NCI-H2107 treated with DMSO at 0.1 percent for 48 hours (cell line): ENCODE measurements at regions not wholly inside any gene's neighbourhood (a gene's known extent, or its start where the extent isn't known, plus 50 kb on each side); places are given as distances from the start of the nearest gene placed in this dataset.
"Not testable (repeated sequence)": the region's sequence is repeated elsewhere in the genome, so short reads cannot be mapped to it uniquely, and the experiment has no call there.

Experiments used
- DNase-seq: peaks from one replicate; lab custom pipeline; 2025; ENCODE audit not compliant: unreplicated experiment; lab: John Stamatoyannopoulos, UW

DNA sequence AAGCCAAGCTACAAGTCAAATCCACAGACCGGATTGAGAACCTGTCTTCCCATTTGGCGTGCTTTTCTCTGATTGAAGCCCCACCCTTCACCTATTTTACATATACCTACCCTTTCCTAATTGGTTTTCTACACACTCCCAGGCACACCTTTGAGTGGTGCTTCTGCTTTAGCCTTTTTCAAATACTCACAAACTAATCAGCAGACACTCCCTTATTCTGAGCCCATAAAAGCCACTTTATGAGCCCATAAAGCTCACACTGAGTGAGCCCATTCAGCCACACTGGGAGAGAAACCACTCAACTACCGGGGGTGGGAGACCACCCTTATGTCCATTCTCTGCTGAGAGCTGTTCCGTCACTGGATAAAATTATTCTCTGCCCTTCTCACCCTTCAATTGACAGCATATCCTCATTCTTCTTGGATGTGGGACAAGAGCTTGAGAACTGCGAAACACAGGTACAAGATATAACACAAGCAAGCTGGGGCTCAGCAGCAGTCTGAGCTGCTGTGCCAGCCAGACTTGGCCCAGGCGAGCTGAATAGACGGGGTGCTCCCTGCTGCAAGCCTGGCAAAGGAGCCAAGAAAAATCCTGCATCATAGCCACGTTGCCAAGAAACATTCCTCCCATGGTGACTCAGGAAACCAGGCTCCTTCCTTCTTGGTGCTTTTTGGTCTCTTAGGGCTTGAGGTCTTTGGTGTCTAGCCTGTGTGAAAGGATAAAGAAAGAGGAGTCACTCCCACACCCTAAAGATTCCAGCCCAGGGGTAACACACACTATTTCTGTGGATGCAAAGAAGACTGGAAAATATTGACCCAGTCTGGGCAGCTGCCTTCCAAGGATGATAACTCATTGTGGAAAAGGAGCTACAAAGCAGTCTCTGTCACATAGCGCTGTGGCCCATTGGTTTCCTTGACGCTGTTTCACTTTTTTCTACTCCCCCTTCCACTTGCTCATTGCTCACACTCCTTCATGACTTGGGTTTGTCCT lies 609.7 kb downstream of the MCTP2 start:
- no peak for DNase-seq

- DNase-seq, result no peak
Observed at GRCh38 chr15:94843060-94843459, 611.7 kb downstream of the MCTP2 start.

GRCh38 chr15:94844198-94844537 lies 612.8 kb downstream of the MCTP2 start:
- no peak for DNase-seq

GRCh38 chr15:94844538-94845389 lies 613.4 kb downstream of the MCTP2 start:
- DNase-seq, result no peak

DNA sequence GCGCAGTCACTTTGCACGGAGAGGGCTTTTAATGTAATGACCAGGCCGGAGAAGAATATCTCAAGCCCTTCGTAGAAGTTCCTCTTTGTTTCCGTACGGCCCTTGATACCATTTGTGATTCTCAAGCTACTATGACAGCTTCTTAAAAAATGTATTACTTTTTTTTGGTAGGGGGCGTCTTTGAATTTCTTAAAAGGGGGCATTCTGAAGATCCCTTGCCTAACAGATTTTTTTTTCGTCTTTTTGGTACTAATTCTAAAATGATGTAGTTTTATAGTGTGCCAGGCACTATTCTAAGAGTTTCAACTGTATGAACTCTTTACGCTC lies 614.0 kb downstream of the MCTP2 start:
- no peak for DNase-seq

DNA sequence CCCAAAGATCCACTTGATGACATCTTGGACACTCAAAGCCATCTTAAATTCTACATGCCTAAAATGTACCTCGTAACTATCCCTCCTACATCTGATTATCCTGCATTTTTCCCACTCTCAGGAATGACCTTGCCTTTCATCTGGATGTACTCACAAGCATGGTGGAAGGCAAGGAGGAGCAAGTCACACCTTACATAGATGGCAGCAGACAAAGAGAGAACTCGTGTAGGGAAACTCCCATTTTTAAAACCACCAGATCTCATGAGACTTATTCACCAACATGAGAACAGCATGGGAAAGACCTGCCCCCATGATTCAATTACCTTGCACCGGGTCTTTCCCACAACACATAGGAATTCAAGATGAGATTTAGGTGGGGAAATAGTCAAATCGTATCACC lies 616.0 kb downstream of the MCTP2 start:
- DNase-seq, result no peak

DNA sequence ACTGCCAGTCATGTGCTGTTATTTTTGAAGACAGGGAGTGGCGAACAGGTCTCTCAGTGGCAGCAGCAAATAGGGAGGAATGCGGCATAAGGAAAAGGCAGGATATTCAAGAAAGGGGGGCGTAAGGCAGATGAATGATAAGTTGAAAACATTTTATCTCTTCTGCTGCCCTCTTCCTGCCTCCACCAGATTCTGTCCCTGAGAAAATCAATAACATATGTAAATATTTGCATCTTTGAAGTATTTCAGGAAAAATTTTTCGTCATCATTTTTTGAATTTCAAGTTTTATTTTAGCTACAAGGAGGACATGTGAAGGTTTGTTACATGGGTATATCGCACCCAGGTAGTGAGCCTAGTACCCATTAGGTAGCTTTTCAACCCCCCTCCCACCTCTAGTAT lies 616.7 kb downstream of the MCTP2 start:
- DNase-seq, result no peak

DNA sequence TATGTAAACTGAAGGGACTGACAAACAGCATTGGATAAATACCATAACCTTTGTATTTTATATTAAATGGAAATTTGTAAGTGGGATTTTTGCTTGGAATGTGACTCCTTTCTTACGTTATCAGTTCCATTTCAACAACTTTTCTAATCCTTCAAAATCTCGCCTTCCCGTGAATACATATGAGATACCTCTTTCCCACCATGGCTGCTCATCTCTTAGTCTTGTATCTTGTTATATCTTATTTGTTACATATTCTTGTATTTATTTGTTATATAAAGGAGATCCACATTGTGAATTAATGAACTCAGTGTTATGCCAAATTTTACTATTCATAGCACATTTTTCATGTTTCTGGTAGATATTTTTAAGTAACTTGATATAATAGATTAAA lies 623.7 kb downstream of the MCTP2 start:
- DNase-seq, result no peak

GRCh38 chr15:94855409-94856266 lies 624.3 kb downstream of the MCTP2 start:
- no peak for DNase-seq

DNA sequence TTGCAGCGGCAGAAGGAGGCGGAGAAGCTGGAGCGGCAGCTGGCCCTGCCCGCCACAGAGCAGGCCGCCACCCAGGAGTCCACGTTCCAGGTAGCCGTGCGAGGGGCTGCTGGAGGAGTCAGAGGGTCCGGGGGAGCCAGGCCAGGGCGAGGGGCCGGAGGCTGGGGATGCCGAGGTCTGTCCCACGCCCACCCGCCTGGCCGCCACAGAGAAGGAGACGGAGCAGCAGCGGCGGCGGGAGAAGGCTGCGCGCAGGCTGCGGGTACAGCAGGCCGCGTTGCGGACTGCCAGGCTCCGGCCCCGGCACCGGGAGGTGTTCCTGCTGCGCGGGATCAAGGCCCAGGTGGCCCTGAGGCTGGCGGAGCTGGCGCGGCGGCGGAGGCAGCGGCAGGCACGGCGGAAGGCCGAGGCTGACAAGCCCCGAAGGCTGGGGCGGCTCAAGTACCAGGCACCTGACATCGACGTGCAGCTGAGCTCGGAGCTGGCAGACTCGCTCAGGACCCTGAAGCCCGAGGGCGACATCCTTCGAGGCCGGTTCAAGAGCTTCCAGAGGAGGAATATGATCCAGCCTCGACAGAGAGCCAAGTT lies 625.0 kb downstream of the MCTP2 start:
- DNase-seq, result no peak

GRCh38 chr15:94857466-94857865 lies 626.1 kb downstream of the MCTP2 start:
- no peak for DNase-seq

- DNase-seq, result no peak
Observed at GRCh38 chr15:94858011-94858410, 626.6 kb downstream of the MCTP2 start.

DNA sequence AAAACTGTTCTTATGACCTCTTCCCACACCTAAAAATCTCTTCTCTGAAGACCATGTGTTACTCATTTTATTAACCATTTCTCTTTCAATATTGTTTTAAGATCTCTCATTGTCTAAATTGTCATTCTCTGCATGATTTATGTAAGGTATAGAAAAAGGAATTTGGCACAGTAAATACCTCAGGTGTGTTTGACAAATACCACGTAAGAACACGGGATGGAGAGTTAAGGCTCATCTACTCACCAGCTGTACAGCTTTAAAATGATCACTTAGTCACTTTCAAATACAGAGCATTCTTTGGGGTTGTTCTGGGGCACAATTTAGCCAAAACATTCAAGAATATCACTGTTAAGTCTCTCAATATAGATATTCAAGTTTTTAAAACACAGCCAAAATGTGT lies 627.1 kb downstream of the MCTP2 start:
- no peak for DNase-seq

- no peak for DNase-seq
Observed at GRCh38 chr15:94858920-94859319, 627.6 kb downstream of the MCTP2 start.

DNA sequence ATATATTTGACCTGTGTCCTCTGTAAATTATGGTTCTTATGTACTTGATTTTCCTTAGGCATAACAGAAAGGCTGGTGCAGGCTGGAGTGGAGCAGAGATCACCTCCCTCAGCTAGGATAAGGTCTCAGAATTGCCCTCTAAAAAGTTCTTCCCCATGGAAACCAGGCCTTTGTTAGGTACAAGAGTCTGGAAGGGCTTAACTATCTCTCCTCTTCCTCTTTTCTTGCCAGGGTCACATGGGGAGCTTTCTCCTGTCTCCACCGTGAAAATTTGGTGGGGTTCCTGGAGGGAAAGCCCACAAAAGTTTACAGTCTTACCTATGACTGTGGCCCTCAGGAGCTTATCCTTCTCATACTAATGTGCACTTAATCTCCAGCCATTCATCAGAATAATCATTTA lies 633.2 kb downstream of the MCTP2 start:
- DNase-seq, result no peak

DNA sequence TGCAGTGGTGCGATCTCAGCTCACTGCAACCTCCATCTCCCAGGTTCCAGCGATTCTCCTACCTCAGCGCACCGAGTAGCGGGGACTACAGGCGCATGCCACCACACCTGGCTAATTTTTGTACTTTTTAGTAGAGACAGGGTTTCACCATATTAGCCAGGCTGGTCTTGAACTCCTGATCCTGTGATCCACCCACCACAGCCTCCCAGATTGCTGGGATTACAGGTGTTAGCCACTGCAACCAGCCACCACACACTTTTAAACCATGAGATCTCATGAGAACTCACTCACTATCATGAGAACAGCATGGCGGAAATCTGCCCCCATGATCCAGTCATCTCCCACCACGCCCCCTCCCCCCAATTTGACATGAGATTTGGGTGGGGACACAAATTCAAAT lies 636.9 kb downstream of the MCTP2 start:
- DNase-seq, result not testable (repeated sequence)

DNA sequence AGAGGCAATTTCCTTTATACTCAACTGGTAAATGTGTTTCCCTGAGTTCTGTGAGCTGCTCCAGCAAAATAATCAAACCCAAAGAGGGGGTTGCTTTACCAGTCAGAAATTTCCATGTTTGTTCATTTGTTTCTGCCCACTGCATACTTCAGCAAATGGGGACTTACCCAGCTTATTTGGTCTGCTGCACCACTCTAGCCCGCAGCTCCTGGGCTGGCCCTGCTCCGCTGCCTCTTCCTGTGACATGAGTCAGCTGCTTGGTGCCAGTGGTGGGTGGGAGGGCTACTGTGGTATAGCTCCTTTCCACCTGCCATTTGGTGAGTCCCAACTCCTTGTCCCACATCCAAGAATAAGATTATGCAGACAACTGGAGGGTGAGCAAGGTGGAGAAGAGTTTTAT lies 644.2 kb downstream of the MCTP2 start:
- no peak for DNase-seq

DNA sequence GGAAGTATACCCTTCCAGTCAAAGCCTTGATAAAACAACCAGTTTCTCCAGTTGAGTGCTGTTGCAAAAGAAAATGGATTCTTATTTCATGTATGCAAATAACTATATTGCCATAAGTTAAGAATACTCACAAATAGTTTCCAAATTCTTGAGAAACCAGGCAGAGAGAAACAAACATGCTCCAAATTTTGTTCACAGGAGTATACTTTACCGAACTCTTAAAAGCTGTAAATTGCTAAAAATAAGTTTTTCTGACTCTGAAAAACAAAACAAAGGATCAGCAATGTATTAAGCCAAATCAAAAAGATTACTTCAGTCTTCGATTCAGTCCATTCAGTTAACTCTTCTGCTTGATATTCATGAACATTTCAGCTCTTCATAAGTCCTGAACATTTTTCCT lies 646.5 kb downstream of the MCTP2 start:
- no peak for DNase-seq

DNA sequence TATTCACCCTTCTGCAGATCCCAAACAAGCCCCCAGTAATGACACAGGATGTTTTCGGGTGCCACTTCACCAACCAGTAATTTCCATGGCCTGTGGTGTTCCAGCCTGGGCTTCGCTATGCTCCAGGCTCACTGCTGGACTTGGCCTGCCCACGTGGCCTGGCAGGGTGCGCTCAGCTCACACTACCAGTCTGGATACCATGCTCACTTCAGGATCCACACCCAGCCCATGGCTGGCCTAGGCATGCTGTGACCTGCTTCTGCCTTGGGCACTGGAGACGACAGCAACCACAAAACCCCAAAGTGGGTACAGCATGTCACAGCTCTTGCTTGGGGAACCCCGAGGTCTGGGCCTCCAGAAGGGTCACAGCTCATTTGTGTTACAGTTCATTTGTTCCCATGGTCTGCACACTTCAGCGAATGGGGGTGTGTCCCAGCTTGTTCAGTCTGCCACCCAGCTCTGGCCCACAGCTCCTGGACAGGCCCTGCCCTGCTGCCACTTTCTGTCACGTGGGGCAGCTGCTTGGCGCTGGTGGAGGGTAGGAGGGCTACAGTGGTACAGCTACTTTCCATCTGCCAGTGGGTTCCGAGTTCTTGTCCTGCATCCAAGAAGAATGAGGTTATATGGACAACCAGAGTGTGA lies 650.8 kb downstream of the MCTP2 start:
- no peak for DNase-seq

- DNase-seq, result no peak
Observed at GRCh38 chr15:94887391-94887790, 656.0 kb downstream of the MCTP2 start.
